HEK293 (cell line): ENCODE measurements at regions not wholly inside any gene's neighbourhood (a gene's known extent, or its start where the extent isn't known, plus 50 kb on each side); places are given as distances from the start of the nearest gene placed in this dataset.

Experiments
- CTCF ChIA-PET: fragments of 350-600 bp; formaldehyde crosslinking; extraction: SDS; loops from one replicate; lab custom pipeline; 2021; ENCODE audit warnings: antibody characterized with exemption; lab: Yijun Ruan, JAX
- POLR2A ChIA-PET: fragments of 300-600 bp; formaldehyde crosslinking; extraction: SDS; loops from one replicate; lab custom pipeline; 2020; ENCODE audit warnings: antibody characterized with exemption, inconsistent platforms; lab: Yijun Ruan, JAX
- H3K27ac ChIP-seq: fragments of 200-500 bp; sonication (Bioruptor generic); 2 replicates; pipeline ENCODE4 v1.5.1; 2014; ENCODE audit warnings: low read depth, low read length, control low read depth, inconsistent platforms; ENCODE audit errors: extremely low read depth
- H3K36me3 ChIP-seq, 2 experiments: fragments of 200-500 bp in 1 of 2; sonication (Bioruptor generic) in 1 of 2; 1 replicate in 1 of 2; 2 replicates in 1 of 2; pipeline ENCODE4 v1.5.1; 2014 to 2017; ENCODE audit warnings: inconsistent platforms in 2 of 2, low read length in 2 of 2; ENCODE audit not compliant: control insufficient read depth in 2 of 2, insufficient read depth in 1 of 2
- H3K4me1 ChIP-seq: fragments of 200-500 bp; sonication (Bioruptor generic); 2 replicates; pipeline ENCODE4 v1.5.1; 2014; ENCODE audit warnings: mild to moderate bottlenecking, low read length, inconsistent platforms; ENCODE audit not compliant: control insufficient read depth, insufficient read depth
- H3K4me3 ChIP-seq: 2 replicates; pipeline ENCODE4 v1.5.1; 2011; ENCODE audit warnings: low read depth, mild to moderate bottlenecking, control low read depth, low read length, moderate library complexity
- H3K9me3 ChIP-seq: fragments of 200-500 bp; sonication (Bioruptor generic); 2 replicates; pipeline ENCODE4 v1.5.1; 2014; ENCODE audit warnings: low read depth, low read length, inconsistent platforms; ENCODE audit not compliant: control insufficient read depth, insufficient read depth
- KLF10 ChIP-seq: fragments of 450-650 bp; IDR thresholded peaks from 2 replicates; pipeline ENCODE4 v1.5.1; 2018; ENCODE audit warnings: missing biosample characterization, mild to moderate bottlenecking, missing genetic modification characterization
- MYNN ChIP-seq: fragments of 450-650 bp; formaldehyde crosslinking; IDR thresholded peaks from 2 replicates; pipeline ENCODE4 v1.5.1; 2016; ENCODE audit warnings: missing biosample characterization, missing genetic modification characterization, borderline replicate concordance
- SP2 ChIP-seq: fragments of 450-650 bp; formaldehyde crosslinking; IDR thresholded peaks from 2 replicates; pipeline ENCODE4 v1.5.1; 2016; ENCODE audit warnings: missing biosample characterization, missing genetic modification characterization
- TCF7L2 ChIP-seq: IDR thresholded peaks from 2 replicates; pipeline ENCODE4 v1.6.1; 2011; ENCODE audit warnings: low read depth, mild to moderate bottlenecking, inconsistent platforms, low read length, moderate library complexity, borderline replicate concordance
- ZBTB6 ChIP-seq: fragments of 450-650 bp; formaldehyde crosslinking; IDR thresholded peaks from 2 replicates; pipeline ENCODE4 v1.5.1; 2017; ENCODE audit warnings: missing biosample characterization, missing genetic modification characterization
- ZEB2 ChIP-seq: fragments of 450-650 bp; formaldehyde crosslinking; IDR thresholded peaks from 2 replicates; pipeline ENCODE4 v1.5.1; 2016; ENCODE audit warnings: missing biosample characterization, missing genetic modification characterization
- ZIC2 ChIP-seq: fragments of 450-650 bp; formaldehyde crosslinking; IDR thresholded peaks from 2 replicates; pipeline ENCODE4 v1.5.1; 2016; ENCODE audit warnings: missing biosample characterization, missing genetic modification characterization
- ZNF132 ChIP-seq: fragments of 450-650 bp; formaldehyde crosslinking; IDR thresholded peaks from 2 replicates; pipeline ENCODE4 v1.5.1; 2017; ENCODE audit warnings: missing biosample characterization, missing genetic modification characterization, borderline replicate concordance
- ZNF146 ChIP-seq: fragments of 450-650 bp; formaldehyde crosslinking; IDR thresholded peaks from 2 replicates; pipeline ENCODE4 v1.5.1; 2016; ENCODE audit warnings: missing biosample characterization, missing genetic modification characterization
- ZNF292 ChIP-seq: fragments of 450-650 bp; formaldehyde crosslinking; IDR thresholded peaks from 2 replicates; pipeline ENCODE4 v1.5.1; 2016; ENCODE audit warnings: low read depth, missing biosample characterization, missing genetic modification characterization, borderline replicate concordance
- ZNF423 ChIP-seq: fragments of 450-650 bp; formaldehyde crosslinking; IDR thresholded peaks from 2 replicates; pipeline ENCODE4 v1.5.1; 2016; ENCODE audit warnings: missing biosample characterization, missing genetic modification characterization
- ZNF510 ChIP-seq: fragments of 450-650 bp; formaldehyde crosslinking; IDR thresholded peaks from 2 replicates; pipeline ENCODE4 v1.5.1; 2018; ENCODE audit warnings: mild to moderate bottlenecking, missing genetic modification characterization, missing biosample characterization; ENCODE audit not compliant: insufficient replicate concordance
- ZNF610 ChIP-seq: fragments of 450-650 bp; formaldehyde crosslinking; IDR thresholded peaks from 2 replicates; pipeline ENCODE4 v1.5.1; 2016; ENCODE audit warnings: missing biosample characterization, missing genetic modification characterization, borderline replicate concordance
- ZNF623 ChIP-seq: fragments of 450-650 bp; formaldehyde crosslinking; IDR thresholded peaks from 2 replicates; pipeline ENCODE4 v1.5.1; 2016; ENCODE audit warnings: missing biosample characterization, missing genetic modification characterization
- ZNF624 ChIP-seq: fragments of 450-650 bp; formaldehyde crosslinking; IDR thresholded peaks from 2 replicates; pipeline ENCODE4 v1.5.1; 2017; ENCODE audit warnings: missing biosample characterization, missing genetic modification characterization
- ZXDB ChIP-seq: fragments of 450-650 bp; formaldehyde crosslinking; IDR thresholded peaks from 2 replicates; pipeline ENCODE4 v1.5.1; 2016; ENCODE audit warnings: missing biosample characterization, missing genetic modification characterization
- TF ChIP-seq, protein P1 (sequence below): fragments of 450-650 bp; formaldehyde crosslinking; IDR thresholded peaks from 2 replicates; pipeline ENCODE4 v1.5.1; 2016; ENCODE audit warnings: missing biosample characterization, missing genetic modification characterization, borderline replicate concordance
- TF ChIP-seq, protein P2 (sequence below): fragments of 450-650 bp; formaldehyde crosslinking; IDR thresholded peaks from 2 replicates; pipeline ENCODE4 v1.5.1; 2016; ENCODE audit warnings: missing biosample characterization, missing genetic modification characterization, borderline replicate concordance
- TF ChIP-seq, protein P3 (sequence below): fragments of 450-650 bp; IDR thresholded peaks from 2 replicates; pipeline ENCODE4 v1.5.1; 2018; ENCODE audit warnings: missing biosample characterization, missing genetic modification characterization

GRCh38 chr3:117617906-117618305, 908.3 kb downstream of the TUSC7 start (continued):
- no peak for TF ChIP-seq ZXDB
- TF ChIP-seq ZNF510 (tag by site-specific recombination): no peak
- no peak for TF ChIP-seq ZIC2 (tag by site-specific recombination)
- TF ChIP-seq ZNF610 (tag by site-specific recombination): no peak

- Histone ChIP-seq H3K9me3 (no peaks in the 10 kb centered on the region), H3K4me1 (no peaks in the 10 kb centered on the region), H3K36me3 (no peaks in the 10 kb centered on the region), H3K4me3 (no peak overlapping the region), H3K27ac (no peak overlapping the region)
- CTCF ChIA-PET: no interaction called here
- POLR2A ChIA-PET: no interaction called here
- TF ChIP-seq SP2: no peak
- no peak for TF ChIP-seq ZEB2 (tag by site-specific recombination)
- TF ChIP-seq, protein P1, sequence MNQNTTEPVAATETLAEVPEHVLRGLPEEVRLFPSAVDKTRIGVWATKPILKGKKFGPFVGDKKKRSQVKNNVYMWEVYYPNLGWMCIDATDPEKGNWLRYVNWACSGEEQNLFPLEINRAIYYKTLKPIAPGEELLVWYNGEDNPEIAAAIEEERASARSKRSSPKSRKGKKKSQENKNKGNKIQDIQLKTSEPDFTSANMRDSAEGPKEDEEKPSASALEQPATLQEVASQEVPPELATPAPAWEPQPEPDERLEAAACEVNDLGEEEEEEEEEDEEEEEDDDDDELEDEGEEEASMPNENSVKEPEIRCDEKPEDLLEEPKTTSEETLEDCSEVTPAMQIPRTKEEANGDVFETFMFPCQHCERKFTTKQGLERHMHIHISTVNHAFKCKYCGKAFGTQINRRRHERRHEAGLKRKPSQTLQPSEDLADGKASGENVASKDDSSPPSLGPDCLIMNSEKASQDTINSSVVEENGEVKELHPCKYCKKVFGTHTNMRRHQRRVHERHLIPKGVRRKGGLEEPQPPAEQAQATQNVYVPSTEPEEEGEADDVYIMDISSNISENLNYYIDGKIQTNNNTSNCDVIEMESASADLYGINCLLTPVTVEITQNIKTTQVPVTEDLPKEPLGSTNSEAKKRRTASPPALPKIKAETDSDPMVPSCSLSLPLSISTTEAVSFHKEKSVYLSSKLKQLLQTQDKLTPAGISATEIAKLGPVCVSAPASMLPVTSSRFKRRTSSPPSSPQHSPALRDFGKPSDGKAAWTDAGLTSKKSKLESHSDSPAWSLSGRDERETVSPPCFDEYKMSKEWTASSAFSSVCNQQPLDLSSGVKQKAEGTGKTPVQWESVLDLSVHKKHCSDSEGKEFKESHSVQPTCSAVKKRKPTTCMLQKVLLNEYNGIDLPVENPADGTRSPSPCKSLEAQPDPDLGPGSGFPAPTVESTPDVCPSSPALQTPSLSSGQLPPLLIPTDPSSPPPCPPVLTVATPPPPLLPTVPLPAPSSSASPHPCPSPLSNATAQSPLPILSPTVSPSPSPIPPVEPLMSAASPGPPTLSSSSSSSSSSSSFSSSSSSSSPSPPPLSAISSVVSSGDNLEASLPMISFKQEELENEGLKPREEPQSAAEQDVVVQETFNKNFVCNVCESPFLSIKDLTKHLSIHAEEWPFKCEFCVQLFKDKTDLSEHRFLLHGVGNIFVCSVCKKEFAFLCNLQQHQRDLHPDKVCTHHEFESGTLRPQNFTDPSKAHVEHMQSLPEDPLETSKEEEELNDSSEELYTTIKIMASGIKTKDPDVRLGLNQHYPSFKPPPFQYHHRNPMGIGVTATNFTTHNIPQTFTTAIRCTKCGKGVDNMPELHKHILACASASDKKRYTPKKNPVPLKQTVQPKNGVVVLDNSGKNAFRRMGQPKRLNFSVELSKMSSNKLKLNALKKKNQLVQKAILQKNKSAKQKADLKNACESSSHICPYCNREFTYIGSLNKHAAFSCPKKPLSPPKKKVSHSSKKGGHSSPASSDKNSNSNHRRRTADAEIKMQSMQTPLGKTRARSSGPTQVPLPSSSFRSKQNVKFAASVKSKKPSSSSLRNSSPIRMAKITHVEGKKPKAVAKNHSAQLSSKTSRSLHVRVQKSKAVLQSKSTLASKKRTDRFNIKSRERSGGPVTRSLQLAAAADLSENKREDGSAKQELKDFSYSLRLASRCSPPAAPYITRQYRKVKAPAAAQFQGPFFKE (tag by site-specific recombination): no peak
- TF ChIP-seq, protein P2, sequence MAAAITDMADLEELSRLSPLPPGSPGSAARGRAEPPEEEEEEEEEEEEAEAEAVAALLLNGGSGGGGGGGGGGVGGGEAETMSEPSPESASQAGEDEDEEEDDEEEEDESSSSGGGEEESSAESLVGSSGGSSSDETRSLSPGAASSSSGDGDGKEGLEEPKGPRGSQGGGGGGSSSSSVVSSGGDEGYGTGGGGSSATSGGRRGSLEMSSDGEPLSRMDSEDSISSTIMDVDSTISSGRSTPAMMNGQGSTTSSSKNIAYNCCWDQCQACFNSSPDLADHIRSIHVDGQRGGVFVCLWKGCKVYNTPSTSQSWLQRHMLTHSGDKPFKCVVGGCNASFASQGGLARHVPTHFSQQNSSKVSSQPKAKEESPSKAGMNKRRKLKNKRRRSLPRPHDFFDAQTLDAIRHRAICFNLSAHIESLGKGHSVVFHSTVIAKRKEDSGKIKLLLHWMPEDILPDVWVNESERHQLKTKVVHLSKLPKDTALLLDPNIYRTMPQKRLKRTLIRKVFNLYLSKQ (tag by site-specific recombination): no peak
- no peak for TF ChIP-seq ZNF624 (tag by site-specific recombination)
- TF ChIP-seq ZBTB6: no peak
- no peak for TF ChIP-seq ZNF132
- TF ChIP-seq ZNF423 (tag by site-specific recombination): no peak
- no peak for TF ChIP-seq ZNF292 (tag by site-specific recombination)
- no peak for TF ChIP-seq ZNF623 (tag by site-specific recombination)
- no peak for TF ChIP-seq KLF10 (tag by site-specific recombination)
- TF ChIP-seq MYNN: no peak
- TF ChIP-seq ZNF146 (tag by site-specific recombination): no peak
- TF ChIP-seq TCF7L2: no peak
- TF ChIP-seq, protein P3, sequence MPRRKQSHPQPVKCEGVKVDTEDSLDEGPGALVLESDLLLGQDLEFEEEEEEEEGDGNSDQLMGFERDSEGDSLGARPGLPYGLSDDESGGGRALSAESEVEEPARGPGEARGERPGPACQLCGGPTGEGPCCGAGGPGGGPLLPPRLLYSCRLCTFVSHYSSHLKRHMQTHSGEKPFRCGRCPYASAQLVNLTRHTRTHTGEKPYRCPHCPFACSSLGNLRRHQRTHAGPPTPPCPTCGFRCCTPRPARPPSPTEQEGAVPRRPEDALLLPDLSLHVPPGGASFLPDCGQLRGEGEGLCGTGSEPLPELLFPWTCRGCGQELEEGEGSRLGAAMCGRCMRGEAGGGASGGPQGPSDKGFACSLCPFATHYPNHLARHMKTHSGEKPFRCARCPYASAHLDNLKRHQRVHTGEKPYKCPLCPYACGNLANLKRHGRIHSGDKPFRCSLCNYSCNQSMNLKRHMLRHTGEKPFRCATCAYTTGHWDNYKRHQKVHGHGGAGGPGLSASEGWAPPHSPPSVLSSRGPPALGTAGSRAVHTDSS (tag by site-specific recombination): no peak
These were observed 908.9 kb downstream of the TUSC7 start for GRCh38 chr3:117618462-117618861.
